ENCODE measurements at regions not wholly inside any gene's neighbourhood (a gene's known extent, or its start where the extent isn't known, plus 50 kb on each side); places are given as distances from the start of the nearest gene placed in this dataset.

GRCh38 chr13:80201694-80202468 lies 139.0 kb downstream of the SPRY2 start:
- DNase-seq (ENCODE audit: low spot score), result no peak
- Histone ChIP-seq H3K9me3 (ENCODE audit: low read depth, low read length, poor library complexity, severe bottlenecking) (no peaks in the 10 kb centered on the region), H3K36me3 (ENCODE audit: insufficient read depth, low read length, poor library complexity, severe bottlenecking) (no peaks in the 10 kb centered on the region), H3K4me3 (ENCODE audit: low read depth, low read length, poor library complexity, severe bottlenecking) (no peak overlapping the region), H3K27ac (ENCODE audit: low read depth, low read length, poor library complexity, severe bottlenecking) (no peak overlapping the region), H3K27me3 (replicated peaks; ENCODE audit: insufficient read depth, low read depth, low read length, poor library complexity) (no peaks in the 10 kb centered on the region), H3K4me1 (ENCODE audit: insufficient read depth, low read length, poor library complexity, severe bottlenecking) (peaks cover 8% of the 10 kb centered on the region)
- BruUV-seq (replicated peaks), result no TSS peak
- POLR2A ChIA-PET (ENCODE audit: low non-redundant PET), result no interaction called here
- CTCF ChIA-PET, result no interaction called here
- no peak for TF ChIP-seq EZH2 (IDR thresholded peaks at IDR 0.05; ENCODE audit: borderline replicate concordance, low read depth, low read length, poor library complexity, severe bottlenecking)
- no peak for TF ChIP-seq CTCF (conservative IDR thresholded peaks at IDR 0.05; ENCODE audit: low read depth, low read length)
- intact Hi-C loops (cut with micrococcal nuclease; ENCODE audit: unreplicated experiment), result no loop called here

GRCh38 chr13:80199585-80200292 lies 141.2 kb downstream of the SPRY2 start:
- intact Hi-C loops (cut with micrococcal nuclease; ENCODE audit: unreplicated experiment), result no loop called here
- Histone ChIP-seq H3K27ac (ENCODE audit: low read depth, low read length, poor library complexity, severe bottlenecking) (no peak overlapping the region), H3K9me3 (ENCODE audit: low read depth, low read length, poor library complexity, severe bottlenecking) (no peaks in the 10 kb centered on the region), H3K4me1 (ENCODE audit: insufficient read depth, low read length, poor library complexity, severe bottlenecking) (peaks cover 8% of the 10 kb centered on the region), H3K4me3 (ENCODE audit: low read depth, low read length, poor library complexity, severe bottlenecking) (no peak overlapping the region), H3K27me3 (replicated peaks; ENCODE audit: insufficient read depth, low read depth, low read length, poor library complexity) (no peaks in the 10 kb centered on the region), H3K36me3 (ENCODE audit: insufficient read depth, low read length, poor library complexity, severe bottlenecking) (no peaks in the 10 kb centered on the region)
- ChIA-PET POLR2A (ENCODE audit: low non-redundant PET) (no interaction called here), CTCF (no interaction called here)
- TF ChIP-seq EZH2 (IDR thresholded peaks at IDR 0.05; ENCODE audit: borderline replicate concordance, low read depth, low read length, poor library complexity, severe bottlenecking), result no peak
- TF ChIP-seq CTCF (conservative IDR thresholded peaks at IDR 0.05; ENCODE audit: low read depth, low read length), result no peak
- DNase-seq (ENCODE audit: low spot score), result no peak
- no TSS peak for BruUV-seq (replicated peaks)

GRCh38 chr13:80199067-80199466 lies 141.9 kb downstream of the SPRY2 start:
- no peak overlapping the region for H3K27ac ChIP-seq (ENCODE audit: low read depth, low read length, poor library complexity, severe bottlenecking)
- H3K4me1 ChIP-seq (ENCODE audit: insufficient read depth, low read length, poor library complexity, severe bottlenecking), result peaks cover 8% of the 10 kb centered on the region
- H3K36me3 ChIP-seq (ENCODE audit: insufficient read depth, low read length, poor library complexity, severe bottlenecking), result no peaks in the 10 kb centered on the region
- intact Hi-C loops (cut with micrococcal nuclease; ENCODE audit: unreplicated experiment), result no loop called here
- TF ChIP-seq CTCF (conservative IDR thresholded peaks at IDR 0.05; ENCODE audit: low read depth, low read length), result no peak
- no peak for TF ChIP-seq EZH2 (IDR thresholded peaks at IDR 0.05; ENCODE audit: borderline replicate concordance, low read depth, low read length, poor library complexity, severe bottlenecking)
- no peak for DNase-seq (ENCODE audit: low spot score)
- H3K9me3 ChIP-seq (ENCODE audit: low read depth, low read length, poor library complexity, severe bottlenecking), result no peaks in the 10 kb centered on the region
- CTCF ChIA-PET, result no interaction called here
- POLR2A ChIA-PET (ENCODE audit: low non-redundant PET), result no interaction called here
- H3K4me3 ChIP-seq (ENCODE audit: low read depth, low read length, poor library complexity, severe bottlenecking), result no peak overlapping the region
- no peaks in the 10 kb centered on the region for H3K27me3 ChIP-seq (replicated peaks; ENCODE audit: insufficient read depth, low read depth, low read length, poor library complexity)
- no TSS peak for BruUV-seq (replicated peaks)
